ENCODE measurements at regions not wholly inside any gene's neighbourhood (a gene's known extent, or its start where the extent isn't known, plus 50 kb on each side); places are given as distances from the start of the nearest gene placed in this dataset.

DNA sequence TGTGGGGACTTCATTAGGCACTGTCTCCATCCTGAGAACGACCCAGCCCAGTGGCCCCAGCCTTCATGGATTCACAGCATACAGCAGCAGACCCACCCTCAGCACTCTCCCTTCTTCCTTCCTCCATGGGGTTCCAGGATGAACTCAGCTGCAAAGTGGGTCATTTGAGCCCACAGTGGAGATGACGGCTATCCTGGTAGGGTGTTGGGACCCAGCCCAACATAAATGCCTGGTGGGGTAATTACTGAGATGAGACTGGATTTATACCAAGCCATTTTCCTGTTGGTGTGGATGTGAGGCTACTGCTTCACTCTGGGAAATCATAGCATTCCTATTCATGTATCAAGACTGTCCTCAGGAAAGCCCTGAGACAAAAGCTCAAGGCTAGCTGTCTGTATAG lies 536.7 kb upstream of the TNP1 start:
- DNase-seq (ENCODE audit: low spot score) (no peak), ATAC-seq (no peak)
- no peak overlapping the region for H3K27ac Mint-ChIP-seq
- H3K36me3 Mint-ChIP-seq: peaks cover 4% of the 10 kb centered on the region
- H3K27me3 Mint-ChIP-seq: no peaks in the 10 kb centered on the region
- no peaks in the 10 kb centered on the region for H3K9me3 Mint-ChIP-seq
- H3K4me1 Mint-ChIP-seq (ENCODE audit: low read depth in 2 of 2): peaks cover 6 to 8% of the 10 kb centered on the region in 2 donors
- H3K4me3 Mint-ChIP-seq: no peak overlapping the region

DNA sequence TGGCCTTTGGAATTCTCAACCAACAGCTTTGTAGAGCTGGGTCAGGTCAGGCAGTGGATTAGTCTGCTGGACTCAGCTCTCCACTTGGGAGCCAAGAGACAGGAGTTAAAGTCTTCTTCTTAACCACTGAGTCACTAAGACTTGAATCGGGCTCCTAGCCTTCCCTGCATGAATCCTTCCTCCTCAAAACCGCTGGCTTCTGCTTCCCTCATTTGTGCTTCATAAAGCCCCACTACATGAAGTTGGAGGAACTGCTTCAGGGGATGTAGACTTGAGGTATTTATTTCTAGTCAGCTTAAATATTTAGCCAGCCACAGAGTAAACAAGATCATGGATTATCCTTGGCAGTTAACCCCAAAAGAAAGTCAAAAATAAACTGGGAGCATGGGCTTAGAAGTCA lies 536.3 kb upstream of the TNP1 start:
- no peak overlapping the region for H3K27ac Mint-ChIP-seq
- H3K9me3 Mint-ChIP-seq: no peaks in the 10 kb centered on the region

DNA sequence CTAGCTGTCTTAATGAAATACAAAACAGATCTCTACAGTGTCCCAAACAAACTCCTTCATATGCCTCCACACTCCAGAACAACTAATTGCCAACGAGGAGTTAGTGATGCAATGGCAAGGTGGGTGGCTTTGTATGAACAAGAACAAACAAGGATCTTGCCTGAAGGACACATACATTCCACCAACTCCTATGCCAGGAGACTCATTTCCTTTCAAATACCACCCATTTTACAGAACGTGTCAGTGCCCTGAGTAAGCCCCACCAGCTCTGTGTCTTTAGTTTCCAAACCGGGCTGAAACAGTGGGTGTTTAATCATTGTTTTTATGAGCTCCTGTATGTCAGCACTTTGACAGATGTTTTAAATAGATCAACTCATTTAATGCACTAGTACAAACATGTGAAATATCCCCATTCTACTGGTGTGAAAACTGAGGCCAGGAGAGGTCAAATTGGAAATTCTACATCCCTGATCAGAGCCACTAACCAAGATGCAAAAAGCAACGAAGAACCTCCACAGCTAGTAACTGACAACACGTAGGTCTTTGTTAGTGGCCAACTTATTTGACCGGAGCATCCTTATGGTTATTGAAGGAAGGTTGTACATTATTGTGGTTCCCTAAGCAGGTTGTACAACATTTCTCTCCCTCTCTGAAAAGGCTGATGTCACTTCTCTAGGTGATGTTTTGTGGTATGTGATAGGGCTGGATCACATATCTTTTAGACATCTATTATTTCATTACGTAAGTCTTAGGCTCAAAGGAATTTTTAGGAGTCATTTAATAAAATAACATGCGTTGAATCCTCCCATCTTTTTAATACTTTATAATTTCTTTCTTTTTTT lies 534.9 kb upstream of the TNP1 start:
- no peak overlapping the region for H3K27ac Mint-ChIP-seq
- H3K4me1 Mint-ChIP-seq (ENCODE audit: low read depth in 2 of 2): peaks cover 6 to 8% of the 10 kb centered on the region in 2 donors
- H3K4me3 Mint-ChIP-seq: no peak overlapping the region
- H3K36me3 Mint-ChIP-seq: peaks cover 4% of the 10 kb centered on the region
- H3K27me3 Mint-ChIP-seq: no peaks in the 10 kb centered on the region
- no peak for DNase-seq (ENCODE audit: low spot score)
- ATAC-seq: no peak
- no peaks in the 10 kb centered on the region for H3K9me3 Mint-ChIP-seq

More for the DNA sequence above, 536.3 kb upstream of the TNP1 start:
- Mint-ChIP-seq H3K4me3 (no peak overlapping the region), H3K4me1 (ENCODE audit: low read depth in 2 of 2) (peaks cover 6 to 8% of the 10 kb centered on the region in 2 donors), H3K27me3 (no peaks in the 10 kb centered on the region), H3K36me3 (peaks cover 4% of the 10 kb centered on the region)
- no peak for DNase-seq (ENCODE audit: low spot score)
- ATAC-seq: no peak

DNA sequence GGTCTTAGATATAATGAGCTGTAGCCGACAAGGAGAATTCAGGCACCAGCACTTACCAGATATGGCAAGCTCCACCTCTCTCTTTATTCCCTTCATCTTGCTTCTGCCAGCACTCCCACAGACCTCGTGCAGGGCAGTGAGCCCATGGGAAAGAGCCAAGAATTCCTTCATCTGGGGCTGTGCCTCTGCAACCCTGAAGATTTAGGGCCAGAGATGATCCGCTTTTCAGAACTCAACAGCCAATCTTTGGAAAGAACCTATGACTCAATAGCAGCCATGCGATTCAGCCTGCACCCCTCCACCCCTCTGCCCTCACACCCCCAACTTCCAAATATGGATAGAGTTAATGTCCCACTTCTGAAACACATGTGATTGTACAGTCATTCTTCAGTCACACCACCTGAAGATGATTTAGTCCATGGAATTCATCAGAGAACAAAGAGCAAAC lies 533.7 kb upstream of the TNP1 start:
- peaks cover 2 to 3% of the 10 kb centered on the region in 2 donors for H3K4me1 Mint-ChIP-seq (ENCODE audit: low read depth in 2 of 2)
- peaks cover 4% of the 10 kb centered on the region for H3K36me3 Mint-ChIP-seq

DNA sequence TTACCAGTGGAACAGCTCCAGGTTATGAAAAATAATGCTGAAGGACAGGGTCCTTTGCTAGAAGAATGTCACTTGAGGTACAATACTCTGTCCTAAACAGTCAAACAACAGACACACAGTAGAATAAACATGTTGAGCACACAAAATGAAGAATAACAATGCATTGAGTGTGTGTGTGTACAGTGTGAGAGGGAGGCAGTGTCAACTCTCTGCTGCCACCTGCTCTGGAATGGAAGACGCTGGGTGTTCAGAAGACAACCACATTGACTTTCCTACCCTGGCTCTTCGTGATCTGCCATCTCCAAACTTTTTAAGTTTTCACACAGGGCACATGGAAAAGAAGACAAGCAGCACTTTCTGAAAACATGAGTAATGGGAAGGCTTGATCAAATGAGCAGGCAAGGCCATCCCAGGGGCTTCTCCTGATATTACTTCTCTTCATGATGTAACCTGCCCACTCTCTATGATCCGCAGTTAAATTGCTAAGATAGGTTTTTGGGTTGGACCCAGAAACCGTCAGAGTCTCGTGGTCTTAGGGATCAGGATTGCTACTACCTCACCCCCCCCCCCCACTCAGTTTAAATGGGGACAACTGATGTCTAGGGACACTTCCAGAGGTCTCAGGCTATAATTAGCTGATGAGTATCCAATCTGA lies 533.2 kb upstream of the TNP1 start:
- peaks cover 0 to under 1% of the 10 kb centered on the region in 2 donors for H3K27me3 Mint-ChIP-seq
- no peak for DNase-seq (ENCODE audit: low spot score)
- ATAC-seq: no peak
- peaks cover 4% of the 10 kb centered on the region for H3K36me3 Mint-ChIP-seq
- H3K27ac Mint-ChIP-seq: no peak overlapping the region
- H3K4me1 Mint-ChIP-seq (ENCODE audit: low read depth in 2 of 2): no peaks in the 10 kb centered on the region
- no peak overlapping the region for H3K4me3 Mint-ChIP-seq
- no peaks in the 10 kb centered on the region for H3K9me3 Mint-ChIP-seq

More for the DNA sequence above, 533.7 kb upstream of the TNP1 start:
- H3K9me3 Mint-ChIP-seq: no peaks in the 10 kb centered on the region
- H3K27me3 Mint-ChIP-seq: no peaks in the 10 kb centered on the region
- ATAC-seq: no peak
- H3K27ac Mint-ChIP-seq: no peak overlapping the region
- no peak overlapping the region for H3K4me3 Mint-ChIP-seq
- no peak for DNase-seq (ENCODE audit: low spot score)

DNA sequence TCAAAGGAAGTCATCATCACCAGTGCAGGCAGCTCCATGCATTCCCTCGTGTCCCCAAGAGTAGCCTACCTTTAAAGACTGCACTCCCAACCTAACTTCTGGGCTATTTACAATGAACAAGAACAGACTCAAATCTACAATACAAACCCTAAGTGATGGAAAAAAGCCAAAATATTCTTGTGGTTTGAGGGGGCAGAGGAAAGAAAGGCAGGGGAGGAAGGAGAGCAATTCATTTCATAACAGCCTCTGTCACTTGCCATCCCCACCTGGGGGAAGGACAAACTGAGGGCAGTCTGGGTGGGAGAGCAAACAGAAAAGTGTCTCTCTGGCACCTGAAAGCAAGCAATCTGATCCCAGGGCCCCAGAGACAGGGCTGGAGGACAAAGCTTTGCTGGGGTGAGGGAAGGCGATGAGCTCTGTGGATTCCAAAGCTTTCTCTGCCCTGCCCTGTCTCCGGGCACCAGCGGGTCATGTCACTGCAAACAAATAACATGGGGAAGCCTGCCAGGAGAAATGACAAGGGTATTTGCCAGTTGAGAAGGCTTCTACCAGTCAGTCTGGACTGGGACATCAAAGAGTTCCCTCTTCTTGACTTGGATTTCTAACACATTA lies 528.0 kb upstream of the TNP1 start:
- Mint-ChIP-seq H3K4me1 (ENCODE audit: low read depth in 2 of 2) (no peaks in the 10 kb centered on the region), H3K9me3 (no peaks in the 10 kb centered on the region), H3K27ac (no peak overlapping the region), H3K4me3 (no peak overlapping the region), H3K36me3 (no peaks in the 10 kb centered on the region), H3K27me3 (peaks cover 9 to 33% of the 10 kb centered on the region in 2 donors)
- DNase-seq (ENCODE audit: low spot score) (no peak), ATAC-seq (no peak)

DNA sequence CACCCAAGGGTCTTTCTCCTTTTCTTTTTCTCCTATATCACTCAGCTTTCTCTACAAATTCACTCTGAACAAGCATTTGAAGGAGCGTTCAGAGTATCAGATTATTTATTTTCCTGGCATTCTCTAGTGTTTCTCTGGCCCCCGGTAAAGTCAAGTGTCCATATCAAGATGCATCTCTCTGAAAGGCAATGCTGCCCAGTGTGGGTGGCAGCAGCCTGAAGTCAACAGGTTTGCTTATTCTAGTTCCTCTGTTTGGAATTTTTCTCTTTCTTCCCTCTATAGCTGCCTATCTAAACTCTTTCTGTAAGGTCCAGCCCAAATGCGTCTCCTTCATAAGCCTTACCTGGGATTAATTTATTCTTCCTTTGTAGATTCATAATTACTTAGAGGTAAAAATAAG lies 526.2 kb upstream of the TNP1 start:
- H3K36me3 Mint-ChIP-seq: no peaks in the 10 kb centered on the region
- H3K9me3 Mint-ChIP-seq: no peaks in the 10 kb centered on the region
- no peak overlapping the region for H3K4me3 Mint-ChIP-seq
- DNase-seq (ENCODE audit: low spot score) (no peak), ATAC-seq (no peak)
- H3K27ac Mint-ChIP-seq: no peak overlapping the region
- H3K27me3 Mint-ChIP-seq: peaks cover 9 to 33% of the 10 kb centered on the region in 2 donors
- H3K4me1 Mint-ChIP-seq (ENCODE audit: low read depth in 2 of 2): no peaks in the 10 kb centered on the region

DNA sequence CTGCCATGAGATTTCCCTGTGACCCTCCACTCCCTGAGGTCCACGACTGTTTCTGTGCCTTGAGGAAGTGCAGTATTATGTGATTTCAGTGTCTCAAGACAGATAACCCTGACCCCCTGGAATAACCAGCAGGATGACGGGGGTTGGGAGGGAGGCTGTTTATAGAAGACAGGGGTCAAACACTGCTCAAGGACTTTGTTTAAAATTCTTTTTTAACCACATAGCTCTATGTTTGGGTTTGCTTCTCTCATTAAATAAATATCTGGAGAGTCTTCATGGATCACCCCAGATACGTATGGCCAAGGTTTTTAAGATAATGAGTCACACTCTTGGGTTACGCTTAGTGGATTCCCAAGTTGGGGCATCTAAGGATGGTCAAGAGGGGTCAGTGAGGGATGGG lies 523.8 kb upstream of the TNP1 start:
- H3K4me1 Mint-ChIP-seq (ENCODE audit: low read depth in 2 of 2): no peaks in the 10 kb centered on the region
- no peaks in the 10 kb centered on the region for H3K36me3 Mint-ChIP-seq
- DNase-seq (ENCODE audit: low spot score) (no peak), ATAC-seq (no peak)
- H3K9me3 Mint-ChIP-seq: peaks cover 3% of the 10 kb centered on the region
- no peak overlapping the region for H3K4me3 Mint-ChIP-seq
- H3K27me3 Mint-ChIP-seq: peaks cover 13 to 33% of the 10 kb centered on the region in 2 donors
- H3K27ac Mint-ChIP-seq: no peak overlapping the region

DNA sequence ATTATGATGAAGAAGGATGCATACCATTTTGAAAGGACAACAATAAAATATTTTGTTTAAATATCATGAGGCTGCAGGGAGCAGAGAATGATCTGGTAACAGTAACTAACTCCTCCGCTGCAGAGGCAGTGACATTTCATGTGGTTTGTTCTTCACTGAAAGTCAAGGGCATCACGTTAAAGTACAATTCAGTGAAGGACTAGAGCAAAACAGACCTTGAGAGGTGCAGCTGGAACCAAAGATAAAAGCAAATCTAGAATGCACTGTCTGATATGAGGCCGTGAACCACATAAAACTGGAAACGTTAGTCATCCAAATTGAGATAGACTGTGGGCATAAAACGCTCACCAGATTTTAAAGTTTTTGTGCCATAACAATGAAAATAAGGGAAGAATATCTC lies 522.9 kb upstream of the TNP1 start:
- no peak overlapping the region for H3K4me3 Mint-ChIP-seq
- no peak for DNase-seq (ENCODE audit: low spot score)
- no peak for ATAC-seq
- H3K36me3 Mint-ChIP-seq: no peaks in the 10 kb centered on the region
- peaks cover 3% of the 10 kb centered on the region for H3K9me3 Mint-ChIP-seq
- no peaks in the 10 kb centered on the region for H3K4me1 Mint-ChIP-seq (ENCODE audit: low read depth in 2 of 2)
- H3K27ac Mint-ChIP-seq: no peak overlapping the region
- H3K27me3 Mint-ChIP-seq: peaks cover 12 to 30% of the 10 kb centered on the region in 2 donors

DNA sequence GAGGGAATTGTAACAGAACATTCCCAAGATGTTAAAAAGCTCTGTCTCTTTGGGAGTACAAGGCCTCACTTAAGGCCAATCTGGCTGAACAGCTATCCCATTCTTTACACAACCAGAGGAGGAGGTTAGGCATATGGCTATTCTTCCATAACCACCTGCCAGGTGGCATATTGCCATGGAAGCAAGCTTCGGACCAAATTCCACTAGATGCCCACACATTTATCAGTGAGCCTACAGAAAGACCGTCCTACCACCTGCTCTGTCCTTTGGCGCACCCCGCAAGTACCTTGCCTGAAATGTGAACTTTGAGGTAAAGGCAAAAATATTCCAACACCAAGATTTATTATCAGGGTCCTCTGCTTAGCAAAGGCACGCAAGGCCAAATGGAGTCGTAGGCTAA lies 519.9 kb upstream of the TNP1 start:
- DNase-seq (ENCODE audit: low spot score) (no peak), ATAC-seq (no peak)
- H3K4me1 Mint-ChIP-seq (ENCODE audit: low read depth in 2 of 2): no peaks in the 10 kb centered on the region
- H3K27ac Mint-ChIP-seq: no peak overlapping the region
- H3K36me3 Mint-ChIP-seq: no peaks in the 10 kb centered on the region
- no peak overlapping the region for H3K4me3 Mint-ChIP-seq
- peaks cover 11 to 25% of the 10 kb centered on the region in 2 donors for H3K27me3 Mint-ChIP-seq
- peaks cover 6% of the 10 kb centered on the region for H3K9me3 Mint-ChIP-seq

DNA sequence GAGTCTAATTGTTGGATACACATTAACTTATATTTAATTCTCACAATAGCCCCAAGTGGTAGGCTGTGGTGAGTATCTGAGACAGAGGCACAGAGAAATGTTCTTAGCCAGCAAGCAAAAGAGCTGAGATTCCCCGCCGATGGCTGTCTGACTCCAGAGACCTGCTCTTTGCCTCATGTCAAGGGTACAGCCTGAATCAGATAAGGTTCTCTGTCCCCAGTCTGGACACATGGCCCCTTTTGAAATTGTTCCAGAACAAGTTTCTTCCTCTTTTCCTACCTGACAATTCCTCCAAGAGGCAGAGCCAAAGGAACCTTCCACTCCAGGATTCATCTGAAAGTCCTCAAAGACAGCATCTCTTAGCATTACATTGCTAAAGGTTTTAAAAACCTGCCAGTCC lies 512.9 kb upstream of the TNP1 start:
- Mint-ChIP-seq H3K27me3 (peaks cover 4 to 19% of the 10 kb centered on the region in 2 donors), H3K4me1 (ENCODE audit: low read depth in 2 of 2) (no peaks in the 10 kb centered on the region), H3K4me3 (no peak overlapping the region), H3K27ac (no peak overlapping the region), H3K9me3 (peaks cover 3% of the 10 kb centered on the region), H3K36me3 (no peaks in the 10 kb centered on the region)
- no peak for ATAC-seq
- no peak for DNase-seq (ENCODE audit: low spot score)

DNA sequence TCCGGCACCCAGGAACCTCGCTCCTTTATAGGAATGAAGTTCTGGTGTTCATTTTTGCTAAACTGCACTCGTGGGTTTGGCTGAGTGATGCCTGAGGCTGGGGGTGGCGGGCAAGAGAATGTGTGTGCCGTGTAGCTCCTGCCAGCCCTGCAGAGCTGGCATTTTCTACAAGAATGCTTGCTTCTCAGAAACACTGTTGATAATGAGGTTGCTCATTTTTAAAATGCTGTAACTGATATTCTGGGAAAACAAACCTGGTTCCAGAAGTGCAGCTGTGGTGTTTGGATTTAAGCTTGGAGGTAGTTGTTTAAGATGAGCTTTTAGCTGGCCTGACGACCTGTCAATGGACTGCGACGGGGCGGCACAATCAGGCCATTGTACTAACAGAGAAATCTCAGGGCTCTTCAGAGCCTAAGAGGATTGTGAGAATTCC lies 511.9 kb upstream of the TNP1 start:
- no peak overlapping the region for H3K4me3 Mint-ChIP-seq
- no peak overlapping the region for H3K27ac Mint-ChIP-seq
- H3K4me1 Mint-ChIP-seq (ENCODE audit: low read depth in 2 of 2): no peaks in the 10 kb centered on the region
- DNase-seq (ENCODE audit: low spot score): no peak
- no peaks in the 10 kb centered on the region for H3K36me3 Mint-ChIP-seq
- peaks cover 2 to 19% of the 10 kb centered on the region in 2 donors for H3K27me3 Mint-ChIP-seq
- H3K9me3 Mint-ChIP-seq: no peaks in the 10 kb centered on the region
- ATAC-seq: no peak

DNA sequence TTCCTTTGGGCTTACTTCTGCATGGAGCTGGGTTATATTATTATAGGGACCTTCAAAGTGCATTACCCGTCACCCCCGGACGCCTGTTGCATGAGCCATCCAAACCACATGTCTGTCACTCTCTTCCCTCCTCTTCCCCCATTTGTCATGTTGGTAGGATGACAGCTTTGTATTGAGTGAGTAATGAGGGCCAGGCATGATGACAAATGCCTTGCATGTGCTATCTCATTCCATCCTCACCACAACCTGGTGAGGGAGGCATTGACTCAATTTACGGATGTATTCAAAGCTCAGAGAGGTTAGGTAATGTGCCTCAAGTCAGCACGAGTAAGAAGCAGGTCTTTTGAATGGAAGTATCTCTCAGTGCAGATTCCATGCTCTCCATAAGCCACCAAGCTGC lies 510.5 kb upstream of the TNP1 start:
- DNase-seq (ENCODE audit: low spot score) (no peak), ATAC-seq (peak; percentile 59 to 65)
- H3K4me3 Mint-ChIP-seq: no peak overlapping the region
- H3K36me3 Mint-ChIP-seq: no peaks in the 10 kb centered on the region
- H3K9me3 Mint-ChIP-seq: no peaks in the 10 kb centered on the region
- H3K4me1 Mint-ChIP-seq (ENCODE audit: low read depth in 2 of 2): no peaks in the 10 kb centered on the region
- no peak overlapping the region for H3K27ac Mint-ChIP-seq
- peaks cover 2 to 7% of the 10 kb centered on the region in 2 donors for H3K27me3 Mint-ChIP-seq

DNA sequence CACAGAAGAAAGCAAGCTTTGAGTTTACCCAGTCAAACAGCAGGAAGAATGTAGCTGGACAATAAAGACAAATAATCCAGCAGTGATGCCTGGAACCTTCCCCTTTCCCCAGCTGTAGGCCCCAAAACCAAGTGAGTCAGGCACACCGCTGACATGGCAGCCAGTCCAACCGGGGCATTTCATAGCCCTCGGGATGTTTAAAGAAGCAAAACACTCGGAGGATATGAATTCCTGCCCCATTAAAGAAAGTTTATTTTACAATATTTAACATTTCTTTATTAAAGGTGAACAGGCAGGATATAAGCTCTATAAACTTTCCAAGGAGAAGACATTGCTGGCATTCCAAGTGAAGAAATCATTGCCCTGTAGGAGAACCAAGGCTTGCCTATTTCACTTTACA lies 507.6 kb upstream of the TNP1 start:
- ATAC-seq (no peak), DNase-seq (ENCODE audit: low spot score) (no peak)
- peaks cover 2 to 11% of the 10 kb centered on the region in 2 donors for H3K27me3 Mint-ChIP-seq
- H3K27ac Mint-ChIP-seq: no peak overlapping the region
- peaks cover 4% of the 10 kb centered on the region for H3K9me3 Mint-ChIP-seq
- H3K4me1 Mint-ChIP-seq (ENCODE audit: low read depth in 2 of 2): no peaks in the 10 kb centered on the region
- no peak overlapping the region for H3K4me3 Mint-ChIP-seq
- peaks cover 4% of the 10 kb centered on the region for H3K36me3 Mint-ChIP-seq
